SK-N-MC (cell line): ENCODE measurements at regions not wholly inside any gene's neighbourhood (a gene's known extent, or its start where the extent isn't known, plus 50 kb on each side); places are given as distances from the start of the nearest gene placed in this dataset.

Experiments
- DNase-seq: peaks from one replicate; pipeline ENCODE4 v3.0.0-alpha.2; 2011; ENCODE audit warnings: low read depth, low spot score
- H3K27ac ChIP-seq: fragments of 200-600 bp; sonication (generic); 2 replicates; pipeline ENCODE4 v1.5.1; 2016; ENCODE audit warnings: mixed run types
- H3K36me3 ChIP-seq: fragments of 200-600 bp; sonication (generic); 2 replicates; pipeline ENCODE4 v1.6.1; 2017; ENCODE audit warnings: antibody characterized with exemption, low read length, mixed read lengths; ENCODE audit not compliant: insufficient read depth
- H3K4me3 ChIP-seq: fragments of 200-600 bp; sonication (generic); 2 replicates; pipeline ENCODE4 v1.5.1; 2016
- H3K9ac ChIP-seq: fragments of 200-600 bp; sonication (generic); 2 replicates; pipeline ENCODE4 v1.8.0; 2017; ENCODE audit warnings: mixed run types, mixed read lengths; ENCODE audit not compliant: insufficient read length
- H3K9me3 ChIP-seq: fragments of 200-600 bp; sonication (generic); 2 replicates; pipeline ENCODE4 v1.6.1; 2017; ENCODE audit warnings: low read depth, mild to moderate bottlenecking, antibody characterized with exemption, low read length, moderate library complexity, mixed read lengths
- EZH2 ChIP-seq: fragments of 200-600 bp; sonication (generic); IDR thresholded peaks from one replicate; pipeline ENCODE4 v1.6.1; 2017; ENCODE audit warnings: antibody characterized with exemption
- FOXP2 ChIP-seq: optimal IDR thresholded peaks from 2 replicates; pipeline ENCODE3; 2011; ENCODE audit warnings: mild to moderate bottlenecking, moderate library complexity; ENCODE audit not compliant: insufficient read depth; ENCODE audit errors: extremely low read length, control extremely low read depth
- POLR2AphosphoS5 ChIP-seq: IDR thresholded peaks from 2 replicates; pipeline ENCODE4 v1.6.1; 2012; ENCODE audit warnings: mild to moderate bottlenecking, low read depth, low read length, borderline replicate concordance

DNA sequence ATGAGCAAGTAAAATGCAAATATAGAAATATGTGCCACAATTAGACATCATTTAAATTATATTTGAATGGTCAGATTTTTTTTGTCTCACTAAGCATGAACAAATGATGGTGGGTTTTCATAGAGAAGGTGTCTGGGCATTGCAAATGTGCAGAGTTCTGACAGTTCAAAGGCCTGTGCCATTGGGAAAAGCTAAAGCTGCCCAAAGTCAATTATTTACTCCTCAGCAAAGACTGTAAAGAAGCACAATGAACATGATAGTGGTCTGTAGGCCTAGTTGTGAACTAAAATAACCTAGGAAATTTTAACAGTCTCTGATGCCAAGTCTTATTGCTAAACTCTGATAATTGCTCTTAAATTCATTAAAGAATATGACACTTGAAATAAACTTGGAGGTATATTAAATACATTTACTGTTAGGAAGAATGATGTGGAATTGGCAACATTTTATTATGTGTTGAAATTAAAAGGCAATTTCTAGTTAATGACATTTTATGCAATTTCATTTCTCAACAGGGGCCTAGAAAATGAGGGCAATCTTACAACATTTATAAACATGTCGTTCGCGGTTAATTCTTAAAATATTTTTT, 874.3 kb upstream of the ADAMTS5 start:
- Histone ChIP-seq H3K4me3 (no peak overlapping the region), H3K36me3 (no peaks in the 10 kb centered on the region), H3K27ac (no peak overlapping the region), H3K9ac (no peak overlapping the region), H3K9me3 (no peaks in the 10 kb centered on the region)
- TF ChIP-seq FOXP2 (no peak), POLR2AphosphoS5 (no peak), EZH2 (no peak)
- DNase-seq, result no peak

DNA sequence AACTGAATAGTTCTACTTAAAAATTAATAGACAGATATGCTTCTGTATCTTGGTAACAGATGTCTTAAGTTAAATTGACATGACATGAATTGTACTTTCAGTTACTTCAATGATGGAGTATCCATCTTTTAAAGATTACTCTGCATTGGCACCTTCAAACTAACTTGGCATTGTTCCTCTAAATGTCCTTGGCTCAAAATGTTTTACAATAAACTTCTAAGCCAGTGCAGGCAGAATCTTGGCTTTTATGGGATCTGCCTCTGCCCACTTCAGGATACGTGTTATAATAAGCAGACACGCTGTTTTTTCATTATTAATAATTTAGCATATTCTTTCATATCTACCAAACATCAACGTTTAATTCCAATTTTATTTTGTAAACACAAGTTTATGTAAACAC, 873.4 kb upstream of the ADAMTS5 start:
- DNase-seq, result no peak
- H3K4me3 ChIP-seq, result no peak overlapping the region
- no peaks in the 10 kb centered on the region for H3K36me3 ChIP-seq
- TF ChIP-seq EZH2, result no peak
- no peak for TF ChIP-seq FOXP2
- TF ChIP-seq POLR2AphosphoS5, result no peak
- no peak overlapping the region for H3K27ac ChIP-seq
- no peaks in the 10 kb centered on the region for H3K9me3 ChIP-seq
- no peak overlapping the region for H3K9ac ChIP-seq

DNA sequence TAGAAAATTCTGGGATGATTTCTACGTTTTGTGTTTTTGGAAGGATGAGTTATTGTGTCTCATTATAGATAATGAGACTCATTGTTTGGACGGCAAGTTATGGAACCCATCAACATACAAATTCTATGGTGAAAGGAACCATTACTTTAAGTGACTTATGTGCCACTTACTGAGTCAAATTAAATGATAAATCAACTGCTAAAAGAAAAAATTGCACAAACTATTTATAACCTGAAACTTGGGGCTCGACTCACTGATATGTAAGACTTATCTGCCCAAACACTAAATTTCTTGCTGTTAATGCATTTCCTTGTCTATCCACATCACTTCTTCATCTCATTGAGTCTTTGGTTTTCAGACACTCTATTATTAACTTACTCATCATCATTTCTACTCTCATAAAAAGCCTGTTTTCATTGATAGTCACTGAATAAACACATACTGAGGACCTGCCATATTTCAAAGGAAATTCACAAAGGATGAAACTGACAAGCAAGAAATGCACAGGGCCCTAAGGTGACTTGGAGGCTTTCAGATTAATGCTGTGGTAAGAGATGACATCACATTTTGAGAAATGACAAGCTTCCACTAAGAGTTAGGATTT, 872.7 kb upstream of the ADAMTS5 start:
- H3K9me3 ChIP-seq, result no peaks in the 10 kb centered on the region
- TF ChIP-seq EZH2, result no peak
- TF ChIP-seq FOXP2, result no peak
- TF ChIP-seq POLR2AphosphoS5, result no peak
- no peak overlapping the region for H3K27ac ChIP-seq
- H3K4me3 ChIP-seq, result no peak overlapping the region
- H3K9ac ChIP-seq, result no peak overlapping the region
- no peaks in the 10 kb centered on the region for H3K36me3 ChIP-seq
- DNase-seq, result no peak

DNA sequence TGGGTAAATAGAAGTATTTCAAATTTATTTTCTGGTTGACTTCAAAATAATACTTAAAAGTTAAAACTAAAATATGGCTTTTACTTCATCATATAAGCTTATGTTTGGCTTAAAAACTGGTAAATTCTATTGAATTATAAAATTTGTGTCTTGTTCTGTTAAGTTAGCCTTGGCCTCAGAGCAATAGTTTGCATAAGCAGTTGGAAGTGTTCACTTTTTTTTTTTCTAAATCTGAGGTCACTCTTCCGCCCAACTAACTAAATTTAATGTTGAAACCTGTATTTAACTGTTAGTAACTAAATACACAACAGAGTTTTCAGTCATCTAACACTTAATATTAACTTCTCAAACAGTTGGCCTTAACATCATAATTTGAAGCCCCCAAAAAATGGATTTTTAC, 871.7 kb upstream of the ADAMTS5 start:
- H3K9ac ChIP-seq, result no peak overlapping the region
- no peak for DNase-seq
- no peak overlapping the region for H3K4me3 ChIP-seq
- no peaks in the 10 kb centered on the region for H3K36me3 ChIP-seq
- no peaks in the 10 kb centered on the region for H3K9me3 ChIP-seq
- no peak for TF ChIP-seq EZH2
- no peak for TF ChIP-seq POLR2AphosphoS5
- no peak for TF ChIP-seq FOXP2
- H3K27ac ChIP-seq, result no peak overlapping the region

DNA sequence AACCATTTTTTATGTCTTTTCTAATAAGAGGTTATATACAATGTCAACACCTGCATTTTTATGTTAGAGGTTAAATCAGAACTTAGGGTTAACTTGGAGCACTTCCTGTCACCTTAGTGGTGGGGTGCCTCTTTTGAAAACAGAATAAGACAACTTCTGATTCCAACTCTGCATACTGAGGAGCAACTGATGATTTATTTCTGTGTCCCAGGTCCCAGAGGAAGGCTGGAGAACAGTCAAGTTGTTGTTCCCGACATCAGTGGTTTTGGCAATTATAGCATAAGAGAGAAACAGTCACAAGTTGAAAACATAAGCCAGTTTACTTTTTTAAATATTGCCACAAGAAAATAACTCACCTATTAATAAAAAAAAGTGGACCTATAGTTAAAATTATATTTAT, 871.0 kb upstream of the ADAMTS5 start:
- no peaks in the 10 kb centered on the region for H3K36me3 ChIP-seq
- no peak overlapping the region for H3K4me3 ChIP-seq
- no peak for TF ChIP-seq EZH2
- no peak for TF ChIP-seq POLR2AphosphoS5
- no peak for TF ChIP-seq FOXP2
- H3K9me3 ChIP-seq, result no peaks in the 10 kb centered on the region
- H3K27ac ChIP-seq, result no peak overlapping the region
- DNase-seq, result no peak
- H3K9ac ChIP-seq, result no peak overlapping the region

DNA sequence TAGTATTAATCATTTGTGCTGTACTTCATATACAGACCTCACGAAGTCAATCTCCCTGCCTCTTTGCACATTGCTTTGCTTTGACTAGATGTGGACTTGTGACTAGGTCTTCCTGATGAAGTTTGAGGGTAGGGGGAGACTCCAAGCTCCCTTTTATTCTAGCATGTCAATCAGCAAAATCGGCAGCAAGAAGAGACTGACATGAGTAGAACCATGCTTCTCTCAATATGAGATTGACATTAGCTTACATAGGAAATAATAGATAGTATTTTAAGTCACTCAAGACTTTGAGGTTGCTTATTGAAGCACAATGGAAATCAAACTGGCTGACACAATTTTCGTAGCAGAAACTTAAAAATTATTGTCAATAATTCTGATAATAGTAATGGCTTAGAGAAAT, 866.4 kb upstream of the ADAMTS5 start:
- Histone ChIP-seq H3K9ac (no peak overlapping the region), H3K36me3 (no peaks in the 10 kb centered on the region), H3K9me3 (no peaks in the 10 kb centered on the region), H3K27ac (no peak overlapping the region), H3K4me3 (no peak overlapping the region)
- no peak for TF ChIP-seq POLR2AphosphoS5
- no peak for TF ChIP-seq EZH2
- TF ChIP-seq FOXP2, result no peak
- no peak for DNase-seq

DNA sequence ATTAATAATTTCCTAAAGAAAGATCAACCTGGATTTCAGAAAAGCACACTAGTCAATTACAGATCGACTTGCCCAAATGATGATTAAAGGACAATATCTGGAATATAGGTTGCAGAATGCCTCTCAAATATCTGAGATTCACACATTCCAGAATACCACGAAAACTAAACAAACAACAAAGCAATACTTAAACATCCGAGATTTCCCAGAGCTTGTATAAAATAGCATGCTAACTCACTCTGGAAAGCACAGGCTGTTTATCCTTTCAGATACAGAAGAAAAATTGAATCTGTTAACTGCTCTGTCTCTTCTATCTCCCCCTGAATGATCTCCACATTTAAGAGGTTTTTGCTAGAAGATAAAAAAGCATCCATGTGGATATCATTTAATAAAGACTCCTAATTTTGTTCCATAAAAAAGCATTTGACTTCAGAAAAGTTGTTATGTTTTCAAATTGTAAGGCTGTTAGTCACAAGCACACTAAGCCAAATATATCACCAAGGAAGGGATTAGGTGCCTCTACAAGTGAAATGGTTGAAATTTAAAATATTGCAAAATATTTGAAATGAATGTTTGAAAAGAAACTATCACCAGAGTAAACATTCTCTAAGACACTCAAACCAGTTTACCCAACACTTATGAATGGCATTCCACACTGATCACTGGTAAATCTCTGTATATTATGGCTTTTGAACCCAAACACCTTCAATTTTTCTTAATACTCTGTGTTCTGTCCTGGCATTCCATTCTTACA, 865.1 kb upstream of the ADAMTS5 start:
- no peak overlapping the region for H3K27ac ChIP-seq
- no peak for DNase-seq
- no peak overlapping the region for H3K4me3 ChIP-seq
- TF ChIP-seq FOXP2 (no peak), EZH2 (no peak), POLR2AphosphoS5 (no peak)
- H3K9me3 ChIP-seq, result no peaks in the 10 kb centered on the region
- H3K36me3 ChIP-seq, result no peaks in the 10 kb centered on the region
- H3K9ac ChIP-seq, result no peak overlapping the region

DNA sequence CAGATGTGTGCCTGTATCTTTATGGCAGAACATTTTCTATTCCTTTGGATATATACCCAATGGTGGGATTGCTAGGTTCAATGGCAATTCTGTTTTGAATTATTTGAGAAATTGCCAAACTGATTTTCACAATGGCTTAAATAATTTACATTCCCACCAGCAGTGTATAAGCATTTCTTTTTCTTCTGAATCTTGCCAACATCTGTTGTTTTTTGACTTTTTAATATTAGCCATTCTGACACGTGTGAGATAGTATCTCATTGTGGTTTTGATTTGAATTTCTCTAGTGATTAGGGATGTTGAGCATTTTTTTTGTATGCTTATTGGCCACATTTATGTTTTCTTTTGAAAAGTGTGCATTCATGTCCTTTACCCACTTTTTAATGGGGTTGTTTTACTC, 864.3 kb upstream of the ADAMTS5 start:
- no peak overlapping the region for H3K27ac ChIP-seq
- H3K4me3 ChIP-seq, result no peak overlapping the region
- H3K9me3 ChIP-seq, result no peaks in the 10 kb centered on the region
- no peak overlapping the region for H3K9ac ChIP-seq
- H3K36me3 ChIP-seq, result no peaks in the 10 kb centered on the region
- no peak for DNase-seq
- TF ChIP-seq FOXP2 (no peak), POLR2AphosphoS5 (no peak), EZH2 (no peak)

DNA sequence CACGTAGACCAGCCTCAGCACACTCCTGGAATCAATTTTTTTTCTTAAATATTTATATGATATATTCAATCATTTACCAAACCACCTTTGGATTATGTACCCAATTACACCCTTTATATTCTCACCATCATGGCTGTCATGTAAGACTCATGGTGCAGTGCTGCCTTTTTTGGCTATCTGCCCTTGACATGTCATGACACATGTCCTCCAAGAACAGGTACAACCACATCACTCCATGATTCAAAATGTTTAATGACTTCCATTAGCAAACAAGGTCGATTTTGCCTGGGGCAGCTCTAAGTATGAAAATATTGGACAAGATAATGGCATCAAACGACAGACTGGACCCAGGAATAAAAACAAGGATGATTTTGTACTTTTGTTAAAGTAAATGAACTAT, 861.1 kb upstream of the ADAMTS5 start:
- Histone ChIP-seq H3K9ac (no peak overlapping the region), H3K9me3 (no peaks in the 10 kb centered on the region), H3K36me3 (no peaks in the 10 kb centered on the region), H3K27ac (no peak overlapping the region), H3K4me3 (no peak overlapping the region)
- TF ChIP-seq POLR2AphosphoS5, result no peak
- no peak for TF ChIP-seq EZH2
- TF ChIP-seq FOXP2, result no peak
- DNase-seq, result no peak

DNA sequence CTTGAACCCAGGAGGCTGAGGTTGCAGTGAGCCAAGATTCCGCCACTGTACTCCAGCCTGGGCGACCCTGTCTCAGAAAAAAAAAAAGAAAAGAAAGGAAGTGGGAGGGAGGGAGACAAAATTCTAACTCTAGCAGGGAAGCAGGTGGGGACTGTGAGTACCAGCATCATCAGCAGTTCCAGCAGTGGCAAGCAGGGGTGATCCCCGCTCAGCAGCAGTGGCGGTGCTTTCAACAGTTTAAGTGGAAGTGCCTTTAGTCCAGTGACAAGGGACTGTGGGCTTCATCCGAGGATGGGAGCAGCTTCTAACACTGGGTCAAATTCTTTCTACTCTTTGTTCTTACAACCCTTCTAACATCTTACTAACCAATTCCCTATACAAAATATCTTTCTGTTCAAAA, 858.1 kb upstream of the ADAMTS5 start:
- no peak overlapping the region for H3K9ac ChIP-seq
- no peaks in the 10 kb centered on the region for H3K36me3 ChIP-seq
- TF ChIP-seq FOXP2 (no peak), EZH2 (no peak), POLR2AphosphoS5 (no peak)
- DNase-seq, result no peak
- no peak overlapping the region for H3K4me3 ChIP-seq
- no peaks in the 10 kb centered on the region for H3K9me3 ChIP-seq
- no peak overlapping the region for H3K27ac ChIP-seq
